Stimulated activated CD4-positive, alpha-beta T cell treated with anti-CD3 and anti-CD28 coated beads, TNF-alpha, amount 100 ng/mL, for 24 hours (primary cell): ENCODE measurements at regions not wholly inside any gene's neighbourhood (a gene's known extent, or its start where the extent isn't known, plus 50 kb on each side); places are given as distances from the start of the nearest gene placed in this dataset.
A peak's percentile ranks its signal among the peaks of the same experiment; 100 is the strongest.
"Not testable (repeated sequence)": the region's sequence is repeated elsewhere in the genome, so short reads cannot be mapped to it uniquely, and the experiment has no call there.

ENCODE experiments used
- DNase-seq, 3 experiments: peaks; one replicate each; pipeline ENCODE4 v3.0.0-alpha.2; 2020; ENCODE audit warnings: low read depth in 3 of 3

DNA sequence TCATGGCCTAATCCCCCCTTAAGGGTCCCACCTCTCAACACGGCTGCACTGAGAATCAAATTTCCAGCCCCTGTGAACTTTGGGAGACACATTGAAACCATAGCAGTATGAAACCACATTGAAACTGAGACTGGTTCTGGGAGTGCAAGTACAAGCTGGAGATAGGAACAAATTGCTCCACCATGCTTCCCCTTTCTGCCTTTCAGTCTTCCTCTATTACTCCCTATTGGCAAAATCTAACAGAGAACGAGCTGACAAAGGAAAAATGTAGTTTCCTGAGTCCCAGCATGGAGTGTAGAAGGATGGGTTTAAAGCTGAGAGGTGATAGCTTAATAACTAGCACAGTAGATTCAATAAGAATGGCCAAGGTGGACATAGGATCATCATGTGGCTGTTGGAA, 161.7 kb upstream of the RPL34 start:
- DNase-seq = no peak

DNA sequence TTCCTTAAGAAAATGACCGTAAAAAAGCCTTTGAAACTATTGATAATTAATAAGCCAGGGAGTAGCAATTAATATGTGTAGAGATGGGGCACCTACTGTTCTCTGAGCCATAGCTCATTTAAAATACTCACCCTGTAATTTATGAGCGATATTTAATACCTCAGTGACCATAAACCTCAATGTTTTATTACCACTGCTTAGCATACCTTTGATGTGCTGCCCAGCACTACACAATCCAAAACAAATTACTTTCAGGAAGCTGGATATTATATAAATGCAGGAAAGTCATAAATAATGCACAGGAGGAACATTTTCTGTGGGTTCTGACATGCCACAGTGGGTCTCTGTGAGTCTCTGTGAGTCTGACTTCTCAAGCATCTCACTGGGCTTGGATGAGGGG, 166.1 kb upstream of the RPL34 start:
- no peak for DNase-seq

DNA sequence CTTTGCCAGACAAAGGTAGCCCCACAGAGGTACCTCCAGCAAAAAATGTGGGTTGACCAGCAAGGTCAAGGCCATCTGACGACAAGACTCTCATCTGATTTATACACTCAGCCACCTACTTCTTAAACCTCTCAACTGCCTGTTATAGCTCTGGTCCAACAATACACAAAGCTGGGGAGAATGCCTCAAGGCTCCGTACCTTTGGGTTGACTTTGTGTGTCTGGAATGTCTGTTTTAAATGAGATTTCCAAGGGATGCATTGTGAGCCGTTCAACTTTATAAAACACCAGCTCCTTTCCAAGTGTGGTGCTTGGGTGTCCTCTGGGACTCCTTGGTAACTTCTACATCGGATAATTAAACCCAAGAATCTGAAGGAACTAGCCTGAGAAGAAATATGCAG, 167.0 kb upstream of the RPL34 start:
- no peak for DNase-seq

DNA sequence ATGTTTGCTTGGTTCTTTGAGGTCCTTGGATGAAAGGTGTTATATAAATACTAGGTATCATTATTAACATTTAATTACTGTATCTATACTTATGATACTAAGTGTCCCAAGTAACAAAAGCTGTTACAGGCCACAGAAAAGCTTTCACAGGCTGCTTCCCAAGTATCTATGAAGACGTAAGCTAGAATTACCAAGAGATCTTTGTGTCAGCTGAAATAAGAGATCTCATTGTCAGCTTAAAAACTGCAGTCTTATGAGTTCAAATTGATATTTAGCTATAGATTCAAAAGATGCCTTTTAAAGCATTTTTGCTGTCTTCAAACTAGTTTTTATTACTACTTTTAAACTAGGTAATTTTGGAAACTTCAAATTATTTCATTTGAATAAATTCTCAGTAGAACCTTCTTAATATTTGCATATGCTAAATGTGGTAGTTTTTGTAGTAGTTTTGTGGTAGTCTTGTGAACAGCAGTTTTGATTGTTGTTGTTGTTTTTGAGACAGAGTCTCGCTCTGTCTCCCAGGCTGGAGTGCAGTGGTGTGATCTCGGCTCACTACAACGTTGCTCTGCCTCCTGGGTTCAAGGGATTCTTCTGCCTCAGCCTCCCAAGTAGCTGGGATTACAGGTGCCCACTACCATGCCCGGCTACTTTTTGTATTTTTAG, 170.0 kb upstream of the RPL34 start:
- no peak for DNase-seq

DNA sequence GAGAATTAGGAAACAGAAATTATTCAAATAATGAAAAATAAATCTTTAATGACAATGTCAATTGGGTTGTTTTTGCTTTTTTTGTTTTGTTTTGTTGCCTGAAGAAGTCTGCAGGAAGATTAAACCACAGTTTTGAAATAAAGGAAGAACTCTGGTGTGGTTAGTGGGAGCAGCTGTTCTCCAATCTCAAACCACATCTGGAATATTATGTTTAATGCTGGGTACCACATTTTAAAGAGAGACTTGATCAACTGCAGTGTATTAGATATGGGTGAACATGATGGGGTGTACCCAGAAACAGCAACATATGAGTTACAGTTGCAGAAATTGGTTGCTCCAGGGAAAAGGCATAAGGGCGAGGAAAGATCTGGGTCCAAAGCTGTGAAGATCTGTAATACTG, 171.2 kb upstream of the RPL34 start:
- no peak for DNase-seq

DNA sequence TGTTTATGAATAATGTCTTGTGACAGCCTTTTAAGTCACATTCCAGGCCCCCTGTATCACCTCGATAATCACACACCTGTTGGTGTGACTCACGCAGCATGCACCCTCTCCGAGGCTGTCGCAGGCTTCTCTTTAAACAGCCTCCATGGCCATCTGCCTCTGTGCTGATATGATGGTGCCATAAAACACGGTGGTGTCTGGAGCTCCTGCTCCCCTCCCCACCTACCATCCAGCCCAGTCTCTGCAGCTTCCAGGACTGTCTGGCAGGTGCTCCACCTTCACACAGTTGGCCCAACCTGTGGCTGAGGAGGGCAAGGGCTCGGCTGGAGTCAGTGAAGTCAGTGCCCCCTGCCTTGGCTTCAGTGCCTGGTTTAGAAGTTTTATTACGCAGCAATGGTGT, 173.8 kb upstream of the RPL34 start:
- no peak for DNase-seq

DNA sequence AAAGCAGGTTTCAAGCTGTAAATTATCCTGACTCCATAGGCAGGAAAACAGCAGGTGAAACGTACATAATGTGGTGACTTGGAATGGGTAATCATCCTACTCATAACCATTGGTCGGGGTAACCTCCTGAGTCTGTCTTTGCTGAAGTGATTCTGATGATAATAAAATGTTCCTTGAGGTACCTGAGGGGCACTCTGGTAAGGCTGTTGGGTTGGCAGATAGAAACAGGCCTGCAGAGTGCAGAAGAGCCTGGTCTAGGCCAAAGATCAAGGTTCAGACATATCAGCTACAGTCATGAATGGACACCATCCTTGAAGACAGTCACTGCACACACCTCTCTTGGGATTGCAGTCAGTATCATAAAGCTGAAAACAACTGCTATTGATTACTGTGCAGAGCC, 174.7 kb upstream of the RPL34 start:
- DNase-seq = no peak

DNA sequence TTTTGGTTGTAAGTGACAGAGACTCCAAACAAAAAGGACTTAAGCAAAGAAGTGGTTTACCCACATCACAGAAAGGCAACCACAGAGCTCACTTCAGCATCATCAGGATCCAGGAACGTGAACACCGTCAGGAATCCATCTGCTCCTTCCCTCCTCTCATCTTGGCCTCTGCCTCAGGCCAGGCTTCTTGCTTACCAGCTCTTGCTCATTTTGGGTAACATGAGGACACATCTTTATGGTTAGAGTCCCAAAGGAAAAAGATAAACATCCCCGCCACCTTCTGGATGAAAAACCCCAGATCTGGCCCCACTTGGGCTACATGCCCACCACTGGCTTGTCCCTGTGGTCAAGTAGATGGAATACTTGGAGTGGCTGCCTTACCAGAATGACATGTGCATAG, 176.8 kb upstream of the RPL34 start:
- DNase-seq = no peak

DNA sequence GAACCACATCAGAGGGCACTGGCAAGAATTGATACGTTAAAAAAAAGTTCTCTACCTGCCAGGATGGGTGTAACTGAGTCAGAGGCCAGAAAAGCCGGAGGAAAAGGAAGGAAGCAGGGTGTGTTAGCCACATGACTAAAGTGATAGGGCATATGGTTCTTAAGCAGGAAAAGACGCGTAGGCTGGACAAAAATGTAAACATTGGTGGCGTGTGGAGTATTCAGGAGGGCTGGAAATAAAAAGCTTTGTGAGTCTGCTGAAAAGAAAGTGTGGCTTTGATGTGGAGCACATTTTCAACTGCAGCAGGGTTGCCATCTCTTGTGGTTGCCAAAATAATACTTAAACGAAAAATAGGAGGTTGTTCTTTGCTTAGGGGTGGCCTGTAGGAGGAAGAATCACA, 186.5 kb upstream of the RPL34 start:
- DNase-seq = peak in 1 of 3 experiments; percentile 16

DNA sequence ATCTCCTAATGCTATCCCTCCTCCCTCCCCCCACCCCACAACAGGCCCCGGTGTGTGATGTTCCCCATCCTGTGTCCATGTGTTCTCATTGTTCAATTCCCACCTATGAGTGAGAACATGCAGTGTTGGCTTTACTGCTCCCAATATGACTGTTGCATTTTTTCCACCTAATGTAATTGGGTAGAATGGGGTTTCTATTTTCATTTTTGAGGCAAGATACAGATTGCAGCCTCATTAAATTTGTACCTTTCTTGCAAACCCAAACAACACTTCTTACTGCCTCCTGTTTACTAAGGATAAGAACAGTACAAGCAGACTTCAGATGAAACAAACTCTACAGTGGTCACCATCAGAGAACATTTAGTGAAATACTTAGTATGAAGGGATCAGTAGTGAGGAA, 187.0 kb upstream of the RPL34 start:
- not testable (repeated sequence) for DNase-seq

DNA sequence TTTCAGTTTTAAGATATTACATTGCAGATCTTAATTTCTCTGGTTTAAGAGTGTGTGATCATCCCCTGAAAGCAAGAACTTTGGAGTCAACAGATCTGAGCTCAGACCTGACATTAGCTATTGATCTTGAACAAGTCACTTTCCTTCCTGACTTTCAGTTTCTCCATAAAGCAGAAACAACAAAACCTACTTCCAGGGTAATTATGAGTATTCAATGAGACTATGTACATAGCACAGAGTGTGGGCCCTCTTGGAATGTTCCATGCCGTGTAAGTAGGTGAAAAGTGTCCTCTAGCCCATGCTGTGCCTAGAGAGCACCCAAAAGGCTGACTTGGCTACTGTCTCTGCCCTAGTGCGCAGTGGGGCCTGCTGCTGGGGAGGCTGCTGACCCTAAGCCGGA, 188.0 kb upstream of the RPL34 start:
- DNase-seq = no peak

DNA sequence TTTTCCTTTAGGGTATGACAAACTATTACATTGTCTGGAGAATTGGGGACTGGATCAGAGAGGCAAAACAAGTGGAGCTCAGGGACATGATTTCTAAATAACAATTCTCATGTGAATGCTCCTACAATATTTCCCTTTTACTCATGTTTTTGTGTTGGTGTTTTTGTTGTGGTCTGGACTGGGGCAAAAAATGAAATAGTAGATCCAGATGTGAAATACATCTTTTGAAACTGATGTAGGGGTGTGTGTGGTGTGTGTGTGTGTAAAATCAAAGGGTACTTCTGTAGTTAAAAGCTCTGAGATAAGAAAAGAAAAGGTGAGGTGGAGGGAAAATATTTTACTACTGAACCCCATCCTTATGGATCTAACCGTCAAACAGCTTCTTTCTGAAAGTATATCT, 188.4 kb upstream of the RPL34 start:
- no peak for DNase-seq

DNA sequence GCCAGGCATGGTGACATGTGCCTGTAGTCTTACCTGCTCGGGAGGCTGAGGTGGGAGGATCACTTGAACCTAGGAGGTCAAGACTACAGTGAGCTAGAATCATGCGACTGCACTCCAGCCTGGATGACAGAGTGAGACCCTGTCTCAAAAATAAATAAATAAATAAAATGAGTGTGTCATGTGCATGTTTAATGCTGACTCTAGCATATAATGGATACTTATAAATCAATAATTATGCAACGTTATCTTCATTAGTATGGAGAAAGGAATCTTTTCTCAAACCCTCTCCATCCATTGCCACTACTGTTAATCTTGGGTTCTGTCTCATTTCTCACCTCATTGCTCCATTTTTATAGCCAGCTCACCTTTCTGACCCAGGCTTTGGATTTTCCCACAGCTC, 189.5 kb upstream of the RPL34 start:
- no peak for DNase-seq

DNA sequence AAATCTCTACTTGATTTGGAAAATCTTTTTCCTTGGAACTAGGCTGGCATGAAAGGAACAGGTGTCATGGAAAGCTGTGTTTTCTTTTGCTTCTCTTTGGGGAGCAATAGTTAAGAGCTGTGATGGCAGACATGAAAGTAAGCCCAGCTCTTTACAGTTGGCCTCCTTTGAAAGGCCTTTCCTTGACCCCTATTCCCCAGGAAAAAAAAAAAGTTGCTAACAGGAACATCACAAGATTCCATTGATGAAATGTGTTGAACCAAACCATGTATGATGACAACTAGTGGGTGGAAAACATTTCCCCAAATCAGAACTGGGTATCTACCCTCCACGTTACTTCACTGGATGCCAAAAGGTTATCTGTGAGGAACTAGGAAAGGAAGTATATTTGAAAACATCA, 190.7 kb upstream of the RPL34 start:
- DNase-seq = no peak

DNA sequence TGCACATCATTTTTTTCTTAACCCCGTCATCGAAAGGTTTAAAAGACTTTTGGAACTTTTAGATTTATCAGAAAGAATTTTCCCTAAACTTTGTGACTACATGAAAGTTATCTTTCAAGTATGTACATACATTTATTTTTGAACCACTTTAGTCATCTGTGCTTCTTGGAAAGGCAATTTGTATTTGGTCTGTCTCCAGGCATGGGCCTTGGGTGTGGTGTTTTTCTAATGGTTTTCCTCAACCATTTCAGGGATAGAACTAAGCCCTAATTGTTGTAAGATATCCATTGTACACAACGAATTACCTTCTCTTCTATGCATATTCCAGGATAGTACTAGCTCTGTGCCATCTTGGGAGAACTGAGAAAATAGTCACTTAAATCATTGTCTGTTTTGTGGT, 191.5 kb upstream of the RPL34 start:
- DNase-seq = no peak

DNA sequence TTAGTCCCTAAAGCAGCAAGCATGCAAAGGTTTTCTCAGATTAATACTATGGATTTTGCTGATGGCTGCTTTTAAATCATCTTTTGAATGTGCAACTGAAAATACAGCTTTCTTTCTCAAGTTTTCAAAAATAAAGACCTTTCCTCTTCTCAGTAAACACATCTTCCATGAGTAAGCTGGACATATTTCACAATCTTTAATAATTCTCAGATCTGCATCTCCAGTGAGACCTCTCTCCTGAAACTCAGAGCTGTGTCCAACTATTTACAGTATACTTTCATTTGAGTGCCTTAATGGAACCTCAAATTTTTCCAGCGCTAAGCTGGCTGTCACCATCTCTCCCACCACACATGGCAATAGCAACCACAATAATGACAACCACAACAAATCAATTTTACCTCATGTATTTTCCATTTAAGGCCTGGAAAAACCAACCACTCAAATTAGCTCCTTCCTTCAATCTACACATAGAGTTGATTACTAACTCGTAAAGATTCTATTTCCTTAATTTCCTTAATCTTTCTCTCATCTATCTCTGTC, 192.4 kb upstream of the RPL34 start:
- no peak for DNase-seq

DNA sequence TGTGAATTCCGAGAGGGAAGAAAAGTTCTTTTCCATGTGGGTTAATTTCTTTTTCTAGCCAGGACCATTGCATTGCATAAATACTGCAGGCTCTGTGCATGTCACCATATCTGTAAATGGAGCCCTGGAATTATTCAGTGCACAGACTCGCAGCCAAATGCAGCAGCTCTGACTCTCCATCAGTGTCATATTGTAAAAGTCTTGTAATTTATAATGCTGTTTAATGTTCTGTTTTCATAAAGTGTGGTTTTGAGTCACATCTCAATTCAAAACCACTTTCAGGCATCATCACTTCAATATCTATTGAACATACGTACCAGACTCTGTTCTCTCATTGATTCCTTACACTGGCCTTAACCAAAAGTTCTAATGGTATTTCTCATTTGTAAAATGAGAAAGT, 193.9 kb upstream of the RPL34 start:
- no peak for DNase-seq

DNA sequence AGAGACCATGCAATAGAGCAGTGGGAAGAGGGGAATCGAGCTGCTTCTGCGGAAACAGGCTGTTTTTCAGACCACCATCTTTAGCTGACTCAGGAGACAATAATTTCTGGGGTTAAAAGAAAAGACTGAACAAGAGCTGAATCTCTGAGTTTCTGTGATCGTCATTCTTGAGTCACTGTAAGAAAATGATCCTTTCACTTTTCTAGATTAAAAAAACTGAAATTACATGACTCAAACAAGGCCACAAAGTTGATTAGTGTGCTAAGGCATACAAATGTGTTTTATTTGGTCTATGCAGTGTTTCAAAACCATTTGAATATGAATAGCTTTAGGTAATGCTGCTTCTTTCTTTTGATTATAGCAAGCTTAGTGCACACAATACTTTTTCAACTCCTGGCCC, 194.4 kb upstream of the RPL34 start:
- DNase-seq = no peak

DNA sequence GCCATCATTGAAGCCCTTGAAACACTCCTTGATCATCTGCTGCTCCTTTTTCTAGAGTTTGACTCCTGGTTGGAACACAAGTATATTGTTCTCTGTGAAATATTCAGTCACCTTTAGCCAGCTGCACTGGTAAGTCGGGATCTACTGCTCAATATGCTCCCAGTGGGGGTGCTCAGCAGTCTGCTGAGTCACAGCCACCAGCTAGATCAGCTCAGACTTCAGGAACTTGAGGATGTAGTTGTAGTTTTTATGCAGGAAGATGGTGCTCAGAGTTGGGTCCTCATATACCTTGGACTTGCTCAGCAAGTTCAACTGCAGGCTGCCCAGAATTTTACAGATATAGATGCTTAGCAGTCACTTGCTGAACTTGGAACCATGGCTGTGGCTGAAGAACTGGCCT, 202.5 kb upstream of the RPL34 start:
- DNase-seq = no peak

DNA sequence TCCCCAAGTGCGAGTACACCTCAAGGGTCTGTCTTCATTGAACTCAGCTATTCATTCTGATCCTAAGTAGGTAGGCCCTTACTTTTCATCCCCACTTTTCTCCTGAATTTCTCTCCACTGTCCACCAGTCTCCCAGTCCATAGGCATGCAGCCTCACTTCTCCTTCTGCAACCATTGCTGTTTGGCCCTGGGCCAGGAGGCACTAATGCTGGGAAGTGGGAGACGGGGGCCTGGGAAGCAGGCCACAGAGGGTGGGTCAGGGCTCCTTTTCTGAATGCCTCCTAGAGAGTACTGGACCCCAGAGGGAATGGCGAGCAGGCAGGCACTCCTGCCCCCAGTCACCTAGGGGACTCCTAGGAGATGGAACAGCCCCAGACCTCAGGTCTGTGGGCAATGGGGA, 203.5 kb upstream of the RPL34 start:
- no peak for DNase-seq

DNA sequence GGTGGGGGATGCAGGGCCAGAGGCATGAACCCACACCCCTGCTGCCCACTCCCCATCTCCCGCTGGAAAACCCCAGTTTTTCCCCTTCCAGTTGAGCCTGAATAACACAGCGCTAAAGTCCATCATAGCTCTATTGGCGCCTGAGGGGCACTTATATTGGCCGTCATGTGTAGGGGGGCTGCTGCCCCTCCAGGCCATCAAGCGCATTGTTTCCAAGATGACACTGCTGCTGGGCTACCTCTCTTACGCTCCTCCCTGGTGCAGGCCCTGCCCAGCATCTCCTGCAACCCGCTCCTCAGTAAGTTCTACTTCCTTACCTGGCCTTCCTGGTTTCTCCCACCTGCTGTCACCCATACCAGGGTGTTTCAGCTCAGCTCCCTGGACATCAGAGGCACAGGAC, 205.0 kb upstream of the RPL34 start:
- no peak for DNase-seq

DNA sequence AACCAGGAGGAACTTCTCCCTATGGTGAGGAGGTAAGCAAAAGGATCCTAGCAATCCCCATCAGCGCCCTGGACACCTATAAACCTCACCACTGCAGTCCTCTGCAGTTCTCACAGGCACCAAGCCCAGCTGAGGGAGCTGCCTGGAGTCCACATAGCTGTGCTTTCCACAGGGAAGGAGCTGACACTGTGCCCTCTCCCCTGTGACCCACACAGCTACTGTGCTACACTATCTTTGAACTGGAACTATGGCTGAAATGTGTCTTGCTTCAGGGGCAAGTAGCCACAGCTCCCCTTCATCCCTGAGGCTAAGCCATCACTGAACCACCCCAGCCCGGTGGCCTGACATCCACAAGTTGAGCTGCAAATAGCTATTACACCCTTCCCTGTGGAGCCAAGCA, 208.5 kb upstream of the RPL34 start:
- no peak for DNase-seq

DNA sequence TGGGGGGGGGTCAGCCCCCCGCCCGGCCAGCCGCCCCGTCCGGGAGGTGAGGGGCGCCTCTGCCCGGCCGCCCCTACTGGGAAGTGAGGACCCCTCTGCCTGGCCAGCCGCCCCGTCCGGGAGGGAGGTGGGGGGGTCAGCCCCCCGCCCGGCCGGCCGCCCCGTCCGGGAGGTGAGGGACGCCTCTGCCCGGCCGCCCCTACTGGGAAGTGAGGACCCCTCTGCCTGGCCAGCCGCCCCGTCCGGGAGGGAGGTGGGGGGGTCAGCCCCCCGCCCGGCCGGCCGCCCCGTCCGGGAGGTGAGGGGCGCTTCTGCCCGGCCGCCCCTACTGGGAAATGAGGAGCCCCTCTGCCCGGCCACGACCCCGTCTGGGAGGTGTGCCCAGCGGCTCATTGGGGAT, 210.7 kb upstream of the RPL34 start:
- not testable (repeated sequence) for DNase-seq

DNA sequence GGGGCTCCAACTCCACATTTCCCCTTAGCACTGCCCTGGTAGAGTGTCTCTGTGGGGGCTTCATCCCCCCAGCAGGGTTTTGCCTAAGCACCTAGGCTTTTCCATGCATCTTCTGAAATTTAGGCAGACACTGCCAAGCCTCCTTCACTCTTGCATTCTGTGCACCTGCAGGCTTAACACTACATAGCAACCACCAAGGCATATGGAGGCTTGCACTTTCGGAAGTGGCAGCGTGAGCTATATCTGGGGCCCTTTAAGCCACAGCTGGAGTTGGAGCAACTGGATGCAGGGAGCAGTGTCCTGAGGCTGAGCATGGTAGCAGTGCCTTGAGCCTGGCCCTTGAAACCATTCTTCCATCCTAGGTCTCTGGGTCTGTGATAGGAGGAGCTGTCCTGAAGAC, 214.8 kb upstream of the RPL34 start:
- no peak for DNase-seq
